Neural cell (in vitro differentiated cells): ENCODE measurements at regions not wholly inside any gene's neighbourhood (a gene's known extent, or its start where the extent isn't known, plus 50 kb on each side); places are given as distances from the start of the nearest gene placed in this dataset.

ENCODE experiments used
- H2AFZ ChIP-seq: fragments of 200-600, 300-800 bp; sonication (generic), shearing (Covaris generic); 2 replicates; pipeline ENCODE4 v1.6.0; 2014; ENCODE audit warnings: low read depth, mild to moderate bottlenecking, antibody characterized with exemption, low read length, moderate library complexity
- H3F3A ChIP-seq: fragments of 200-600 bp; shearing (Covaris generic); 2 replicates; pipeline ENCODE4 v1.6.1; 2016; ENCODE audit warnings: mild to moderate bottlenecking, moderate library complexity, mixed read lengths, antibody characterized with exemption, low read length; ENCODE audit not compliant: insufficient read depth, poor library complexity, severe bottlenecking
- H3K27ac ChIP-seq: fragments of 200-600, 300-800 bp; sonication (generic), shearing (Covaris generic); 2 replicates; pipeline ENCODE4 v1.5.1; 2014; ENCODE audit warnings: mild to moderate bottlenecking, low read length, moderate library complexity
- H3K27me3 ChIP-seq: fragments of 300-800, 200-600 bp; sonication (generic), shearing (Covaris generic); 2 replicates; pipeline ENCODE4 v1.6.0; 2014; ENCODE audit warnings: mild to moderate bottlenecking, low read depth, low read length, moderate library complexity; ENCODE audit not compliant: insufficient read depth
- H3K36me3 ChIP-seq: fragments of 300-800, 200-600 bp; sonication (generic), shearing (Covaris generic); 2 replicates; pipeline ENCODE4 v1.5.1; 2014; ENCODE audit warnings: mild to moderate bottlenecking, antibody characterized with exemption, low read length, moderate library complexity; ENCODE audit not compliant: insufficient read depth
- H3K4me2 ChIP-seq: fragments of 300-800, 200-600 bp; sonication (generic), shearing (Covaris generic); 2 replicates; pipeline ENCODE4 v1.6.0; 2014; ENCODE audit warnings: mild to moderate bottlenecking, low read length
- H3K4me3 ChIP-seq: fragments of 300-800, 200-600 bp; sonication (generic), shearing (Covaris generic); 2 replicates; pipeline ENCODE4 v1.5.1; 2014; ENCODE audit warnings: mild to moderate bottlenecking, low read length, moderate library complexity
- H3K79me2 ChIP-seq: fragments of 200-600 bp; shearing (Covaris generic); replicated peaks from 2 replicates; pipeline ENCODE4 v1.6.0; 2014; ENCODE audit warnings: mild to moderate bottlenecking, low read length, moderate library complexity; ENCODE audit not compliant: insufficient read depth
- H3K9ac ChIP-seq: fragments of 300-800, 200-600 bp; sonication (generic), shearing (Covaris generic); 2 replicates; pipeline ENCODE4 v1.6.1; 2016; ENCODE audit warnings: mild to moderate bottlenecking, low read length, mixed read lengths
- H3K9me2 ChIP-seq: fragments of 200-600 bp; shearing (Covaris generic); 2 replicates; pipeline ENCODE4 v1.6.1; 2016; ENCODE audit warnings: mild to moderate bottlenecking, low read length, mixed read lengths; ENCODE audit not compliant: insufficient read depth
- H3K9me3 ChIP-seq: fragments of 200-600, 300-800 bp; sonication (generic), shearing (Covaris generic); 2 replicates; pipeline ENCODE4 v1.6.1; 2016; ENCODE audit warnings: mild to moderate bottlenecking, mixed run types, low read length, moderate library complexity, mixed read lengths
- H4K20me1 ChIP-seq: fragments of 200-600 bp; shearing (Covaris generic); 2 replicates; pipeline ENCODE4 v1.6.1; 2016; ENCODE audit warnings: mild to moderate bottlenecking, mixed run types; ENCODE audit not compliant: insufficient read depth
- EP300 ChIP-seq: fragments of 450-650 bp; conservative IDR thresholded peaks from 2 replicates; pipeline ENCODE4 v1.6.1; 2014; ENCODE audit warnings: antibody characterized with exemption, mild to moderate bottlenecking, moderate library complexity; ENCODE audit not compliant: poor library complexity, severe bottlenecking
- EZH2 ChIP-seq: fragments of 200-600, 300-800 bp; shearing (Covaris generic), sonication (generic); IDR thresholded peaks from 2 replicates; pipeline ENCODE4 v1.6.1; 2014; ENCODE audit warnings: antibody characterized with exemption, low read length, borderline replicate concordance, mild to moderate bottlenecking; ENCODE audit not compliant: insufficient read depth, poor library complexity, severe bottlenecking
- MXI1 ChIP-seq: fragments of 450-650 bp; conservative IDR thresholded peaks from 2 replicates; pipeline ENCODE4 v1.6.1; 2014; ENCODE audit warnings: antibody characterized with exemption, mild to moderate bottlenecking; ENCODE audit not compliant: poor library complexity, severe bottlenecking
- POLR2AphosphoS5 ChIP-seq: IDR thresholded peaks from 2 replicates; pipeline ENCODE4 v1.6.1; 2012
- RAD21 ChIP-seq: fragments of 450-650 bp; conservative IDR thresholded peaks from 2 replicates; pipeline ENCODE4 v1.6.1; 2014; ENCODE audit warnings: antibody characterized with exemption, mild to moderate bottlenecking, moderate library complexity
- SMC3 ChIP-seq: fragments of 450-650 bp; conservative IDR thresholded peaks from 2 replicates; pipeline ENCODE4 v1.6.1; 2014; ENCODE audit warnings: antibody characterized with exemption, mild to moderate bottlenecking, moderate library complexity; ENCODE audit not compliant: poor library complexity
- TAF1 ChIP-seq: IDR thresholded peaks from 2 replicates; pipeline ENCODE4 v1.6.1; 2012; ENCODE audit warnings: low read depth
- TF ChIP-seq, protein P1 (sequence below): fragments of 450-650 bp; IDR thresholded peaks from 2 replicates; pipeline ENCODE4 v1.5.1; 2014; ENCODE audit warnings: antibody characterized with exemption, mild to moderate bottlenecking, moderate library complexity; ENCODE audit not compliant: poor library complexity, severe bottlenecking
- TF ChIP-seq, protein P2 (sequence below): IDR thresholded peaks from 2 replicates; pipeline ENCODE4 v1.6.1; 2012; ENCODE audit warnings: borderline replicate concordance

DNA sequence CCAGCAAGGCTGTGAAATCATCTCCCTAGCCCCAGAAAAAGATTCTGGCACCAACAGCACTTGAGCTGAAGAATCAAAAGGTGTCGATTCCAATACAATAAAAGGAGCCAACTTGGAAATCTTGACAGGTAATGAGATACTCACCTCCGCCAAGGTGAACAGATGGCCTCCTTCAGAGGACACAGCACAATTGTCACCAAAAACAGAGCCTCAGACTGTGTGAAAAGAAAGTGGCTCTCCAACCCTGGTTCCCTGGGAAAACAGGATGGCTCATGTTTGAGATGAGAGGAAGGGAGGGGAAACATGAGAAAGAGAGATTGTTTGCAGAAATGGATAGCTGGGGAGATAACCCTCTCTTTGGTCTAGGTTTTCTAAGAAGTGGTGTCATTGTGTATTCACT lies 168.9 kb downstream of the HS3ST1 start:
- H3K27ac ChIP-seq: no peak overlapping the region
- H2AFZ ChIP-seq: no peak overlapping the region
- H3K9me3 ChIP-seq: no peaks in the 10 kb centered on the region
- no peak overlapping the region for H3K4me3 ChIP-seq
- no peaks in the 10 kb centered on the region for H3K36me3 ChIP-seq
- H3K79me2 ChIP-seq: no peaks in the 10 kb centered on the region
- no peaks in the 10 kb centered on the region for H3K27me3 ChIP-seq
- TF ChIP-seq POLR2AphosphoS5 (no peak), TAF1 (no peak), EZH2 (no peak)
- TF ChIP-seq, protein P1, sequence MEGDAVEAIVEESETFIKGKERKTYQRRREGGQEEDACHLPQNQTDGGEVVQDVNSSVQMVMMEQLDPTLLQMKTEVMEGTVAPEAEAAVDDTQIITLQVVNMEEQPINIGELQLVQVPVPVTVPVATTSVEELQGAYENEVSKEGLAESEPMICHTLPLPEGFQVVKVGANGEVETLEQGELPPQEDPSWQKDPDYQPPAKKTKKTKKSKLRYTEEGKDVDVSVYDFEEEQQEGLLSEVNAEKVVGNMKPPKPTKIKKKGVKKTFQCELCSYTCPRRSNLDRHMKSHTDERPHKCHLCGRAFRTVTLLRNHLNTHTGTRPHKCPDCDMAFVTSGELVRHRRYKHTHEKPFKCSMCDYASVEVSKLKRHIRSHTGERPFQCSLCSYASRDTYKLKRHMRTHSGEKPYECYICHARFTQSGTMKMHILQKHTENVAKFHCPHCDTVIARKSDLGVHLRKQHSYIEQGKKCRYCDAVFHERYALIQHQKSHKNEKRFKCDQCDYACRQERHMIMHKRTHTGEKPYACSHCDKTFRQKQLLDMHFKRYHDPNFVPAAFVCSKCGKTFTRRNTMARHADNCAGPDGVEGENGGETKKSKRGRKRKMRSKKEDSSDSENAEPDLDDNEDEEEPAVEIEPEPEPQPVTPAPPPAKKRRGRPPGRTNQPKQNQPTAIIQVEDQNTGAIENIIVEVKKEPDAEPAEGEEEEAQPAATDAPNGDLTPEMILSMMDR: no peak
- H3K9me2 ChIP-seq: no peaks in the 10 kb centered on the region
- no peaks in the 10 kb centered on the region for H4K20me1 ChIP-seq
- H3K4me2 ChIP-seq: no peak overlapping the region
- H3K9ac ChIP-seq: no peak overlapping the region
- no peaks in the 10 kb centered on the region for H3F3A ChIP-seq

- H3K36me3 ChIP-seq: no peaks in the 10 kb centered on the region
- H3K9me2 ChIP-seq: no peaks in the 10 kb centered on the region
- H4K20me1 ChIP-seq: no peaks in the 10 kb centered on the region
- no peaks in the 10 kb centered on the region for H3K9me3 ChIP-seq
- H3K79me2 ChIP-seq: no peaks in the 10 kb centered on the region
- H3K9ac ChIP-seq: no peak overlapping the region
- TF ChIP-seq EZH2: no peak
- no peak for TF ChIP-seq EP300
- TF ChIP-seq, protein P1: no peak
- TF ChIP-seq POLR2AphosphoS5: no peak
- TF ChIP-seq TAF1: no peak
- no peak for TF ChIP-seq SMC3
- H3F3A ChIP-seq: no peaks in the 10 kb centered on the region
- H2AFZ ChIP-seq: no peak overlapping the region
- no peak overlapping the region for H3K4me2 ChIP-seq
- no peaks in the 10 kb centered on the region for H3K27me3 ChIP-seq
- H3K27ac ChIP-seq: no peak overlapping the region
- H3K4me3 ChIP-seq: no peak overlapping the region
These were observed 176.5 kb downstream of the HS3ST1 start for GRCh38 chr4:11252149-11252548.

GRCh38 chr4:11250510-11250909 lies 178.2 kb downstream of the HS3ST1 start:
- Histone ChIP-seq H3K4me3 (no peak overlapping the region), H3K9me3 (no peaks in the 10 kb centered on the region), H3K27ac (no peak overlapping the region), H3K36me3 (no peaks in the 10 kb centered on the region), H3K4me2 (no peak overlapping the region), H4K20me1 (no peaks in the 10 kb centered on the region), H3K9ac (no peak overlapping the region), H3K79me2 (no peaks in the 10 kb centered on the region), H2AFZ (no peak overlapping the region), H3K27me3 (no peaks in the 10 kb centered on the region), H3K9me2 (no peaks in the 10 kb centered on the region), H3F3A (no peaks in the 10 kb centered on the region)
- TF ChIP-seq EZH2 (no peak), POLR2AphosphoS5 (no peak), SMC3 (no peak), TAF1 (no peak), EP300 (no peak), RAD21 (no peak), MXI1 (no peak)
- TF ChIP-seq, protein P1: no peak
- TF ChIP-seq, protein P2, sequence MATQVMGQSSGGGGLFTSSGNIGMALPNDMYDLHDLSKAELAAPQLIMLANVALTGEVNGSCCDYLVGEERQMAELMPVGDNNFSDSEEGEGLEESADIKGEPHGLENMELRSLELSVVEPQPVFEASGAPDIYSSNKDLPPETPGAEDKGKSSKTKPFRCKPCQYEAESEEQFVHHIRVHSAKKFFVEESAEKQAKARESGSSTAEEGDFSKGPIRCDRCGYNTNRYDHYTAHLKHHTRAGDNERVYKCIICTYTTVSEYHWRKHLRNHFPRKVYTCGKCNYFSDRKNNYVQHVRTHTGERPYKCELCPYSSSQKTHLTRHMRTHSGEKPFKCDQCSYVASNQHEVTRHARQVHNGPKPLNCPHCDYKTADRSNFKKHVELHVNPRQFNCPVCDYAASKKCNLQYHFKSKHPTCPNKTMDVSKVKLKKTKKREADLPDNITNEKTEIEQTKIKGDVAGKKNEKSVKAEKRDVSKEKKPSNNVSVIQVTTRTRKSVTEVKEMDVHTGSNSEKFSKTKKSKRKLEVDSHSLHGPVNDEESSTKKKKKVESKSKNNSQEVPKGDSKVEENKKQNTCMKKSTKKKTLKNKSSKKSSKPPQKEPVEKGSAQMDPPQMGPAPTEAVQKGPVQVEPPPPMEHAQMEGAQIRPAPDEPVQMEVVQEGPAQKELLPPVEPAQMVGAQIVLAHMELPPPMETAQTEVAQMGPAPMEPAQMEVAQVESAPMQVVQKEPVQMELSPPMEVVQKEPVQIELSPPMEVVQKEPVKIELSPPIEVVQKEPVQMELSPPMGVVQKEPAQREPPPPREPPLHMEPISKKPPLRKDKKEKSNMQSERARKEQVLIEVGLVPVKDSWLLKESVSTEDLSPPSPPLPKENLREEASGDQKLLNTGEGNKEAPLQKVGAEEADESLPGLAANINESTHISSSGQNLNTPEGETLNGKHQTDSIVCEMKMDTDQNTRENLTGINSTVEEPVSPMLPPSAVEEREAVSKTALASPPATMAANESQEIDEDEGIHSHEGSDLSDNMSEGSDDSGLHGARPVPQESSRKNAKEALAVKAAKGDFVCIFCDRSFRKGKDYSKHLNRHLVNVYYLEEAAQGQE: no peak
